ENCODE measurements at regions not wholly inside any gene's neighbourhood (a gene's known extent, or its start where the extent isn't known, plus 50 kb on each side); places are given as distances from the start of the nearest gene placed in this dataset.

DNA sequence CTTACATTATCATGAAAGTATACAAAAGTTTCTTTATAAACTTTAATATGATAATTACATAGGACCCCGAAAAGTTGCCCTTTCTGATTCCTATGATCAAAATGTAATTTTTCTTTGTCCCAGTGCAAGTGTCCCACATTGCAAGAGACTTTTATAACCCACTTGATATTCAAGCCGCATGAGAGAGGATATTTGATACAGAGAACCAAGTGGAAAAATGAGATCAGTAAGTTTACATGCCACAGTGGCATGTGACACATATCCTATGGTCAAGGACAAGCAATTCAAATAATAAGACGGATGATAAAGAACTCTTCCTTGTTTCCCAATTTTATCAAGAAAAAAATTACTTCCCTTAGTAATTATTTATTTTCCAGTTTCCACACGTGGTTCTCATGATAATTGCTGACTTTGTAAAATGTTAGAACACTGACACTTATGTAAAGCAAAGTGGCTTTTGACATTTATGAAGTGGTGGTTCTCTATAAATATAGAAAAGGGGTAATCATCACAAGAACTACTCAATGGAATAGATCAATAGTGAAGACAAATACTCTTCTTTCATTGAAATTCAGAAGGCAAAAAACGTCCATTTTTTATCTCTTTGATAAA, 273.7 kb upstream of the NOCT start:
- no peak for DNase-seq (ENCODE audit: low spot score)

DNA sequence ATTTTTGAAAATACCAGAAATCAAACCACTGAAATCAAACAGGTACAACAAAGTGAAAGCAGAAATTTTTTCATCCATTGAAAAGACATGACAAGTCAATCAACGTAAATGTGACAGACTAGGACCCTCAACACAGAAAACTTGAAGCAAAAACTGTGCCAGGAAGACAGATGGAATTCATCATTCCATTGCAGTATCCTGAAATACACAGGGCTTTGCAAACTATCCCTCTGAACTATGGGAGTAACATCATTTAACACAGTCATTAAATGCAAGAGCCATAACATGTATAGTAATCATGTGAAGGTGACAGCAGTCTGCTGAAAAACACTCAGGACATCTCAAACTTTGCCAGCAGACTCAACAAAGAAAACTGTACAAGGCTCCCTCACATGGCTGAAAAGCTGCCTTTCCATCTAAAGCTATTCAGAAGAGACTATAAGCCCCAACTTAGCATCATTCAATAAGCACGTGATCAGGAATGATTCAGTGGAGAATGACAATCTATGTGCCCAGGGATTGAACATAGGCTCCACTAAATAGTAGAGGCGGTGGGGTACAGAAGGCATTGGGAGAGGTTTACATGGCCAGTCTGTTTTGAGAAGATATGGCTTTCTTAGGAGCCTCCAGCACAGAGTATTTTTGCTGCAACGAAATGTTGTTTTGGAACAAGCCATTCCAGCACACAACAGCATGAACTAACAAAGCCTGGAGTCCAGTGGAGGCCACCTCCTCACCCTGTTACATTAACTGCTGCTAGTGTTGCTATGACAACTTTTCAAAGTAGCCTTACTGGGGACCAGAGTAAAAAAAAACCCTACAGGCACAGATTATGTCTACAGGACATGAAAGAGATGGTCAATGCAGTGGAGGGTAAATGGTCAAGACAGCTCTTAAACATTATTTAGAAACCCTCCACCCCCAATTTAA, 274.5 kb upstream of the NOCT start:
- no peak for DNase-seq (ENCODE audit: low spot score)

DNA sequence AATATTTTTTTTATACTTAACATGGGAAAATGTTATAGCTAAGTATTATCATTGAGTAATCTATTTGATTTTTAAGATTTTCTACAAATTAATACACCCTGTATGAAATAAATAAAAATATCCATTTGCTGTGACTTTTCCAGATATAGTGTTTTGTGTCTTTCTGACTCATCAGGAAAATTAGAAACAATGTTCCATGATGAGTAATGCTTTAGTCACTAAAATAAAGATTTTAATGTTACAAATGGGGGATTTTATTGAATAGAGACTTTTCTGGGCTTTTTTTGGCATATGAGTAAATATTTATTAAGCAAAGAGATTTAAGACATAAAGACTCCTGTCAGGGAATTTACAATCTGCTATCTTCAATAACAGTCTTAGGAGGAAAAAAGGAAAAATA, 279.2 kb upstream of the NOCT start:
- DNase-seq (ENCODE audit: low spot score), result no peak

DNA sequence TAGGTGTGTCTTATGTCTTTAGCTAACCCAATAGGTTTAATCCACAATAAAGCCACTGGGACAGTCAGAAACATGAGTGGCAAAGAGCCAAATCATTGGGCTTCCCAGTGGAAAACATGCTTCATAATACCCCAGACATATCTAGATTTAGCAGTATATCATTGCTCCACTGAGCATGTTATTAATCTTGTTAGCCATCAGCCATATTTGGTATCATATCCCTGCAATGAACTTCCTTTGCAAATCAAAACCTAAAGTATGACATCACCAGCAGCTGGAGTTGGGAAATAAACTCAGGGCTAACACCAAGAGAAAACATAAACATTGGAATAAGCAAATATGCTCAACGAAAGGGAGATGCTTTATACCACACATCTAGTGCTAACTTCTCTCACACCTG, 280.8 kb upstream of the NOCT start:
- DNase-seq (ENCODE audit: low spot score), result no peak

DNA sequence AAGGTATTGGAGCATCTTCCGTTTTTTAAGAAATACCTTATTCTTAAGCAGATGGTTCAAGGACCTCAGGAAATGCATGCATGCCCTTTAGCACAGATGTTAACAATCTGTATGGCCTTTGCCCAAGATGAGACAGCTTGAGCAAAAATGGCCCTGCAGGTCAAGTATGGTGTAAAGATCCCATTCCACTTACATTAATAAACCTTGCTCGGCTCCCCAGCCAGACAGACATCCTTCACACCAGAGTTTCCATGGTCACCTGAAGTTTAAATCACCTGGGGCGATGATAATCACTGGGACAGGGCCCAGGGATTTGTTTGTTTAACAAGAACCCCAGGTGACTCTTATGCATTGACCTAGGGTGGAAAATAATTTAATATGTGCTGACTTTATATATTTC, 287.0 kb upstream of the NOCT start:
- no peak for DNase-seq (ENCODE audit: low spot score)

DNA sequence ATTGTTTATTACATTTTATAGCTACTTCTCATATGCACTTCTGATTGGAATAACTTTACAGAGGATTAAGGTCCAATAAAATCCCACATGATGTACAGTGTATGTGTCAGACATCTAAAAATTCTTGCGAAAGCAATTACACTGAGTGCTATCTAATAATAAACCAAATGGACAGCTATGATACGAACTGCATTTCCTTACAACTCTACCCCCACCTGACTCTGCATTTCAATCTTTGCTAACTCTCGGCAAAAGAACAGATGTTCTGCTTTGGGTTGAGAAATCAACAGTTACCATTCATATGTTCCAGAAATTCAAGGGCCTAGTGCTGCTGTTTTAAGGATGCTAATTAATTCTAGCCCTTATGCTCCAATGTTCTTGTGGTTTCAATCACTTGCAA, 287.9 kb upstream of the NOCT start:
- no peak for DNase-seq (ENCODE audit: low spot score)

DNA sequence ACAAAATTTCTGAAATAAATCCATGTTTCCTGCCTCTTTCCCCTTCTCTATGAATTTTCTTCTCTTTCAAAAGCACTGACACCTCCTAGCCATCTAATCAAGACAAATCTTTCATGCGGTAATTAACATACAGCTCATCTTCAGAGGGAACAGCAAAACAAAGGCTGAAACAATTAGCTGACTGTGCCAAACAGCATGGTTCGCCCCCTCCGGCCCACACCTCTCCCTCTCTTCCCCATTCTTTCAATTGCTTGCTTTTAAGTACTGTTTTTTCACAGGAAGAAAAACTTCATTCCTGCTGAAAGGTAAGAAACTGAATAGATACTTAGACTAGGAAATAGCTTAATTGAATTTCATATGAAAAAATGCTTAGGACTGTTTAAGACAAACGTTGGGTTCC, 291.1 kb upstream of the NOCT start:
- DNase-seq (ENCODE audit: low spot score), result peak; percentile 18

DNA sequence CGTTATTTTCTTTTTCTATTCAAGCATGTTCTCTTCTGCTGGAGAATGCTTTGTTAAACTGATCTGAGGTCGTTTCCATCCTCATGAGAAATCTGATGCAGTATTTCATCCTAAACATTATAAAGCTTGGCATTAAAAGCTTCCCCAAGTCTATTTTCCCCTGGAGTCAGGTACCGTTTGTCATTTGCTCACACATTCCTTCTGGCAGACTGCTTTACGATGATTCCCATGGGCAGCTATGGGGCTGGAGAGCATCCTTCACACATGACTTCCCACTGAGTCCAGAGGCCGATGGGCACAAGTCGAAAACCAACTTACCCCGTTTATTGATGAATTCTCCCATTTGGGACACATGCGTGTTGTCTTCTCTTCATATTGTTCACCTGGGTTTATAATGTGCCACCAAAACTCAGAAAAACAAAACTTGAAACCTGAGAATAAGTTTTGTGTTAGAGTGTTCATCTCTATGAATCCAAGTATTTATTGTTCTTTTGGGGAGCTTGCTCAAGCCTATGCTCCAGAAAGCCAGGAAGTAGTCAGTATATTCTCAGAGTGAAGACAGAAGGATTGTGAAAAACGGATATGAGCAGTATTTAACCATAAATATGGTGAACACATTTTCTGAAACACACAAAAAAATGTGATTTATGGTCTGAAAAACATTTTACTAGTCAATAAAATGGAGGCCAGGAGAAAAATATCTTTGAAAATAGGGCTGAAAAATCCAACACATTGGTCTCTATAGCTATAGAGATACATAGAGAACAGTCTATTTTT, 298.8 kb upstream of the NOCT start:
- DNase-seq (ENCODE audit: low spot score), result no peak

DNA sequence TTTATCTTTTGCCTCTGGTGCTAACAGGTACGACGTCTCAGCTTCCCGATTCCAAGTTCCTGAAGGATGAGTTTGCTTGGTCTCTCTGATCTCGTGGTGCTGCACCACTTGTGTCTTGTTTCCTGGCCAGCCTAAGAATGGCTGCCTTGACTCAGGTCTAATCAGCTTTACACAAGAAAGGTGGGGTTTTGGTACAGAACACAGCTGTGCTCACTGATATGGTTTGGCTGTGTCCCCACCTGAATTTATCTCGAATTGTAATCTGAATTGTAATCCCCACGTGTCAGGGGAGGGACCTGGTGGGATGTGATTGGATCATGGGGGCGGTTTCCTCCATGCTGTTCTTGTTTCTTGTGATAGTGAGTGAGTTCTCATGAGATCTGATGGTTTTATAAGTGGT, 305.3 kb upstream of the NOCT start:
- no peak for DNase-seq (ENCODE audit: low spot score)

DNA sequence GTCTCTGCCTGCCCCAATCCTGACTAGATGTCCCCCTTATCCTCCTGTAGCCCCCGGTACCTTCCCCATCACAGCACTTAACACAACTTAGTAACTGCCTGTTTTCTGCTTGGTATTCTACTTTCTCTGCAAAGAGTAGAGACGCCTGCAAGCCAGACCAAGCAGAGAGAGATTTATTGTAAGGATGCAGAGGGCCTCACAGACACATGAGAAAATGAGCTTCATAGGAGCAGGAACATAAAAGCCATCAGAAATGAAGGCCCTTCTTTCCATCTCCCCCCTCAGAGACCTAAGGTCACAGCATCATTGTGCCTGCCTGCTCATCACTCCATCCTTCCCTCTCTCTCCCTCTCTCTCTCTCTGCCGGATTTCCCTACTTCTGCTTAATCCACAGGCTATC, 305.7 kb upstream of the NOCT start:
- no peak for DNase-seq (ENCODE audit: low spot score)

DNA sequence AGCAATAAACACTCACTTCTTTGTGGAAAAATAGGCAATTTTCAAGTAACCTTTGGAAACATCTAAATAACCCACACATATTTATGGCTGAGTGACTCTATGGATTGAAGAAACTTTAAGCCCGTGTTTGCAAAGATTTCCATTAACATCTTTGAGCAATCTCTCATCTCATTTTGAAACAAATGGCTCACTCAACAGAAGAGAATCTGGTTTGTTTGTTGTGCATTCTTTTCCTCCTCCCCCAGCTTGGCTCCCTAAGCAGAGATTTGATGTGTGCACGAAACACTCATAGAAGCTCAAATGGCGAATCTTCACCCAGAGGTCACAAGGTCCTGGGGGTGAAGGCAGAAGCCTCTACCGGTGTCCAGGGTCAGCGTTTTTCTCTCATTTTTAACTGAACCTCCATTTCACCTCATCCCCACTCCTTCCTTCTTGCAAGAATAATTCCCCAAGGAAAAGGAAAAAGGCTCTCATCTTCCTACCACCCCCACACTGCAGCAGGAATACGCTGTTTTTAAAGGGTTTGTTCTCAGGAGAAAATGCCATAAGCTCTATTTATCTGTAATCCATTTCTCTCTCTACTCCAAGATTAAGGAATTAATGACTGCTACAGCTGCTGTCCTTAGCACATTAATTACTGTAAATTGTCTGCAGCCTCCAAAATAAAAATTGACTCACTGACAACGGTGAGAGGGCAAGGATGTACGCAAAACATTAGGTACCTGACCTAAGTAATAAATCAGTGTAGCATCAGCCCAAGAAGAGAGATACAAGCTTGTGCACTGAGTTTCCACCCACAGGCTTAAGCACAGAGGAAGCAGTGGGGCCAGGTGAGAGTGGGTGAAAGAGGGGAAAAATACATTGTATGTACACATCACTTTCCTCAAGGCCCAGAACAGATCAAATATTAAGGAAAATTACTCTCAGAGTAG, 307.6 kb upstream of the NOCT start:
- DNase-seq (ENCODE audit: low spot score), result no peak

DNA sequence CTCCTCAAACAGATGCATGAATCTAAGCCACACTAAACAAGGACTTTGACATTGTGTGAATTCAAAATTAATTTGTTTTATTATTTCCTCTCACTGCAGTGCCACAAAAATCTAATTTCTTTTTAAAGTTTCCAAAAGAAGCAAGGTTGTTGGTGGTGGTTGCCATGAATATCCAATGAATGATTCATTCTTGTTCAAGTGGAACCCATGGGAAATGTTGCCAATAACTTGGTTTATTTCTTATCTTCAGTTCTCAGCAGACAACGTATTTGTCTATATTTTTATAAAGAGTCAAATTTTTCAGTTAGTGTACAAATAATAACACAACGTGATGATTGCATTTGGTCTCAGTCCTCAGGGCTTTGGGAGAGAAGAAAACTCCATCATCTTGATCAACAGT, 309.4 kb upstream of the NOCT start:
- no peak for DNase-seq (ENCODE audit: low spot score)

DNA sequence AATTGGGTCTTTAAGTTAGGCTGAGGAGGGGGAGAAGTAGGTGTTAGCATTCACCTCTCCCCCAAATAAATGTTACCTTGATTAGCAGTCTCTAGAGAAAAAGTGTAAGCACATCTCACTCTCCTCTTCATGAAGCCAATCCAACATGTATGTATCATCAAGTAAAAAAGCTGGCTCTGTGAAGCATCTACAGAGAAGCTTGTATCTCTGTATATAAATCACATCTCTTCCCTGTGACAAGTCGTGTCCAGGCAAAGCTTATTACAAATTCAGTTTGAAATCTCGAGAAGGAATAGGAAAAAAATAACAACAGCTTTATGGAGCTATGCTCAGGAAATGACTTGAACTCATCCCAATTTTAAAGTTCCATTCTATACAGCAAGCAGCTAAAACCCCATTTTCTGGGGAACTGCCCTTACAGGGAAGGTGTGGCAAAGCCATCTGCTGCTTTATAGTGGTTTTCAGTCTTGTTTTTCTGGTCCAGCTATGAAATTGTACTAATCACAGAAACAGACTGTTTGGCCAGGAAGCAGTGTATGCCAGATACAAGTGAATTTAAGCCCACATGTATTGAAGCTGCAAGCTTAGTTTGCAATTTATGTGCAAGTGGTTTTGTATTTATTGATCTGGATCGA, 313.3 kb upstream of the NOCT start:
- DNase-seq (ENCODE audit: low spot score), result no peak

DNA sequence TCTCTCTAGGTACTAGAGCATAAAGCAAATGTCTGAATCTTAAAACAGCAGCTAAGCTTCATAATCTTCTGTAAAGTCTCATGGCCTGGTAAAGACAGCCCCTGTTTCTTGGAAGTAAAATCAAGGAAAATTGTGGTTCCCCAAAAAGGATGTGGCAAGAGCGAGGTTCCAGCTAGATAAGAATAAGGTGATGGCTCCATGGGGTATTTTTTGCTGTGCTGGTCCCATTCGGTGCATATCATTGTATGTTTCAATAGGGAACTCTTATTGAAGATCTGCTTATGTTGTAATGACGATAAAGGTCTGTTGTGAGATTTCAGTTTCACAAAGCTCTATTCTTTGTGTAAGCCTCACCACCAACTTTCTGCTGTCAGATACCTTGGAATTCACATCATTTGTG, 316.9 kb upstream of the NOCT start:
- no peak for DNase-seq (ENCODE audit: low spot score)

DNA sequence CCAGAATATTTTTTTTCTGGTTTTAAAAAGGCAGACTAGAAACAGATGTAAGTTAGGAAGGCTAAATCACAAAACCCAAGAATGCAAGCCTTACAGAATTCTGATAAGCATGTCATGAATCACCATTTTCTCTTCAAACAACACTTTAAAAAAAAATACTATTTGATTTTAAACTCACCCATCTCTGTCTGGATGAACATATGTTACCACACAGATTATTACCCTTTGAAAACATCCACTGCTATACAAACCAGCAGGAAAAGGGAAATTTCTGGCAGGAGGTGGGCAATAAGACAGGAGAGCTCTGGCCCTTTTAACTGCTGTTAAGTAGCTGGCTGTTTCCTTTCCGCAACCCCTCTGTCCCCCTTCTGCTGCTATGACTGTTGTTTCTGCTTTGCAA, 317.7 kb upstream of the NOCT start:
- no peak for DNase-seq (ENCODE audit: low spot score)

DNA sequence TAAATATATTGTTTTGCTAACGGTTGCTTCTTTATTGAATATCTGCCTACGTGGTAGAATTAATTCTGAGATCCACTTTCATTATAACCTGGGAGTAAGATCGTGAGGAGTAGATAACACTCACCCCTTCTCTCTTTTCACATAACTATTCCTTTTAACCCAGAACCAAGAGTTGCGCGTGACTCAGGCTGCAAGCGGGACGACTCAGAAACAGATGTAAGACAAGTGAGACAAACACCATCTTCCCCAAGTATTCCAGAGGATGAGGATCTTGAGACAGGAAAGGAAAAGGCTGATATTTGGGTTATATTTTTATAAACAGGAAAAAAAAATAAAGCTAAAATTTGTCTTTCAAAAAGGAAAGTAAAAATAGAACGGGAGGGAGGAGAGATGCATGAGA, 318.8 kb upstream of the NOCT start:
- DNase-seq (ENCODE audit: low spot score), result no peak

DNA sequence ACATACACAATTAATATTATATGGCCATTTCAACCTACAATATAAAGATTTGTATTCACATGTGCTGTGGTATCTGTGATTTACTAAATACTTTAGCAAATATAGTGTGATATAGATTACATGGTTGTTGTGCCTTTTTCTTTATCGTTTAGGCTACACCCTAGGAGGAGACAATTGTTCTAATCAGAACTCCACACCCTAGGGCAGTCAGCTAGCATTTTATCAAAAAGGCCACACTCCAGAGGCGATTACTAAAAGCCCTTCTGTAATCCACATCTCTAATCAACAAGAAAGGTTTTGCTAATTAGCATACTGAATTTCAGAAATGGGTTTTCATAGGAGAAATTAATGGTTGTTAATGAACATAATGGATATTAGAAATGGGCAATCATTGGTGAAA, 319.5 kb upstream of the NOCT start:
- DNase-seq (ENCODE audit: low spot score), result no peak

DNA sequence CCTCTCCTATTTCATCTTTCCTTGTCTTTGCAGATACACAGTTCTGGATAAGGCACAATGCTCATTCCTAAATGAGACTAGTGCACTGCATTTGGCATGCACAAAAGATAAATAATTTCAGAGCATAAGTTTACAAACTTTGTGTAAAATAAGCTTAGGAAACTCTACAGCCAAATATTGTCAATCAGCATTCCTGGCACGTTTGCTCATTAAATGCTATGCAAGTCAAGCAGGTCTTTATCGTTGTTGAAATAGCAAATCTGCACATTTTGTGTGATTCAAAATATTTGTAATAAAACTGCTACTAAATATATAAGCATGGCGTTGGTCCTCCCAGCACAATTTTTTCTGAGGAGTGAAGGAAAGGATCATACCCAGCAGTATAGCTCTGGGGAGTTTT, 322.1 kb upstream of the NOCT start:
- DNase-seq (ENCODE audit: low spot score), result no peak

DNA sequence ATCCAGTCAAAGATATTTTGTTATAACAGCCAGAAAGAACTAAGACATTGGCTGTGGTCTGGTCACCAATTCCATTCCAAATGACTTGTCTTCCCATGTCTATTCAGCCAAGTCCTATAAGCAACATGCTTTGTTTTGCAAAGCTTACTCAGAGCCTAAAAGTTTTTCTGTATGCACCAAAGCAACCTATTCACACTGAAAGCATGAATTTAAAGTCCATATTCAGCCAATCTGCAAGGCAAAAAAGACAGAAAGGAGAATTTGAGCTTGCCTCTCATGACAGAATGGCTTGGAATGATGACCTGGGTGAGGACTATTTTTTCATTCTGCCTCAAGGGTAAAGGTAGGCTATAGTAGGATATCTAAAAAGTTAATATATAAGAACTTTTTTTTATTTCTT, 323.2 kb upstream of the NOCT start:
- DNase-seq (ENCODE audit: low spot score), result no peak

DNA sequence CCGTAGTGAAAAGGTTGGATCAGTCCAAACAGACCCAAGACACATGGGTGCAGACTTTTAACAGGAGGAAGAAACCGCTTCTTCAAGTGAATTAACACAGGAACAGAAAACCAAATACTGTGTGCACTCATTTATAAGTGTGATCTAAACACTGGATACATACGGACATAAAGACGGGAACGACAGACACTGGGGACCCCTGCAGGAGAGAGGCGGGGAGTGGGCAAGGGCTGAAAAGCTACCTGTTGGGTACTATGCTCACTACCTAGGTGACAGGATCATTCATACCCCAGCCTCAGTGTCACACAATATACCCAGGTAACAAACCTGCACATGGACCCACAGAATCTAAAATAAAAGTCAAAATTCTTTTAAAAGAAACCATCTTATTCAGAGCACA, 326.0 kb upstream of the NOCT start:
- no peak for DNase-seq (ENCODE audit: low spot score)

DNA sequence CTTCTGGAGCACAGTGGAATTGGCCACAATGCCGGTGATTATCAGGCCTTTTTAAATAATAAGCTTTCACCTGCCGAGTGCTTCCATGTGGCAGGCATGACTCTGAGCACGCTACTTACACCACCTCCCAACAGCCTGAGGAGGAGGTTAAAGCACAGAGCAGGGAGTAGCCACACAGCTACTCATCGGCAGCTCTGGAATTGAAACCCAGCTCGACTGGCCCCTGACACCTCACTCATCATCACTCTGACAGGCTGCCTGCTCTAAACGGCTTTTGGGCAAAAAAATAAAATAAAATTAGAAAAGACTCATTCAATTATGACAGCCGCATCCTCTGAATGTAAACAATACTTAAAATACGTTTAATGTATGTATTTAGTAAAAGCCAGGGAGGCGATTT, 326.4 kb upstream of the NOCT start:
- DNase-seq (ENCODE audit: low spot score), result no peak

All from iPS-NIHi11 (cell line).